Tibial nerve (tissue), 4 donors: ENCODE measurements at regions not wholly inside any gene's neighbourhood (a gene's known extent, or its start where the extent isn't known, plus 50 kb on each side); places are given as distances from the start of the nearest gene placed in this dataset.

Source experiments
- DNase-seq, 2 donors: peaks; one replicate each; pipeline ENCODE4 v3.0.0-alpha.2; 2019; ENCODE audit warnings: low spot score in 2 of 2
- H3K27ac ChIP-seq, 4 donors: fragments of 200-600 bp; sonication (generic) in 3 of 4; one replicate each; pipeline ENCODE4 v1.5.1; 2017 to 2019; ENCODE audit warnings: mild to moderate bottlenecking in 1 of 4
- H3K27me3 ChIP-seq, 2 donors: fragments of 200-600 bp; sonication (generic) in 1 of 2; one replicate each; pipeline versions ENCODE4 v1.5.1 to v1.6.0; 2017 to 2019
- H3K36me3 ChIP-seq, 3 donors: fragments of 200-600 bp; sonication (generic); one replicate each; pipeline ENCODE4 v1.5.1; 2018 to 2019
- H3K4me1 ChIP-seq, 4 donors: fragments of 200-600 bp; sonication (generic) in 3 of 4; one replicate each; pipeline ENCODE4 v1.5.1; 2017 to 2019
- H3K4me3 ChIP-seq, 4 donors: fragments of 200-600 bp; sonication (generic) in 3 of 4; one replicate each; pipeline ENCODE4 v1.5.1; 2017 to 2019; ENCODE audit warnings: mild to moderate bottlenecking in 1 of 4, moderate library complexity in 1 of 4
- H3K9me3 ChIP-seq, 4 donors: fragments of 200-600 bp; sonication (generic) in 3 of 4; one replicate each; pipeline ENCODE4 v1.5.1; 2017 to 2019
- EP300 ChIP-seq, 2 donors: sonication (generic); formaldehyde crosslinking; IDR thresholded peaks; one replicate each; pipeline ENCODE4 v1.6.1; 2017; ENCODE audit warnings: antibody characterized with exemption in 2 of 2, mild to moderate bottlenecking in 1 of 2
- POLR2A ChIP-seq, 2 donors: fragments of 450-650 bp; IDR thresholded peaks; one replicate each; pipeline ENCODE4 v1.6.1; 2017; ENCODE audit warnings: antibody characterized with exemption in 2 of 2, mild to moderate bottlenecking in 2 of 2, moderate library complexity in 2 of 2
- WGBS, 2 donors: methylation state at CpG; one replicate each; pipeline ENCODE4 v1.1.5; 2018; 5-methylcytosine and 5-hydroxymethylcytosine counted together
- TF ChIP-seq, protein P1 (sequence below), 5 experiments: fragments of 200-600 bp in 3 of 5; fragments of 450-650 bp in 2 of 5; sonication (generic) in 3 of 5; IDR thresholded peaks; one replicate each; pipeline ENCODE4 v1.5.1; 2016 to 2019; ENCODE audit warnings: antibody characterized with exemption in 5 of 5, mild to moderate bottlenecking in 3 of 5, moderate library complexity in 2 of 5

DNA sequence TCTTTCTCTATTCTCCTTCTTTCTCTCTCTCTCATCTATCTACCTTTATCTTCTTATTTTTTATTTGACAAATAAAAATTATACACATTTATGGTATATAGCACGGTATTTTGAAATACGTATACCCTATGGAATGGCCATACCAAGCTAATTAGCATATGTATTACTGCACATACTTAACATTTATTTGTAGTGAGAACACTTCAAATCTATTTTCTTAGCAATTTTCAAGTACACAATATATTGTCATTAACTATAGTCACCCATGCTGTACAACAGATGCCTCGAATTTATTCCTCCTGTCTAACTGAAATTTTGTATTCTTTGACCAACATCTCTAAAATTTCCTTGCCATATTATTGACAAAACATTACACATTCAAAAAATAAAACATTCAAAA is 447.1 kb downstream of the MIAT start:
- peaks cover 0 to 17% of the 10 kb centered on the region in 2 donors for H3K27me3 ChIP-seq
- 47 to 48% methylated on average over 3 of the region's 3 CpGs for WGBS, 2 donors
- TF ChIP-seq EP300 (IDR thresholded peaks at IDR 0.05) (no peak), POLR2A (IDR thresholded peaks at IDR 0.05) (no peak)
- TF ChIP-seq, protein P1, sequence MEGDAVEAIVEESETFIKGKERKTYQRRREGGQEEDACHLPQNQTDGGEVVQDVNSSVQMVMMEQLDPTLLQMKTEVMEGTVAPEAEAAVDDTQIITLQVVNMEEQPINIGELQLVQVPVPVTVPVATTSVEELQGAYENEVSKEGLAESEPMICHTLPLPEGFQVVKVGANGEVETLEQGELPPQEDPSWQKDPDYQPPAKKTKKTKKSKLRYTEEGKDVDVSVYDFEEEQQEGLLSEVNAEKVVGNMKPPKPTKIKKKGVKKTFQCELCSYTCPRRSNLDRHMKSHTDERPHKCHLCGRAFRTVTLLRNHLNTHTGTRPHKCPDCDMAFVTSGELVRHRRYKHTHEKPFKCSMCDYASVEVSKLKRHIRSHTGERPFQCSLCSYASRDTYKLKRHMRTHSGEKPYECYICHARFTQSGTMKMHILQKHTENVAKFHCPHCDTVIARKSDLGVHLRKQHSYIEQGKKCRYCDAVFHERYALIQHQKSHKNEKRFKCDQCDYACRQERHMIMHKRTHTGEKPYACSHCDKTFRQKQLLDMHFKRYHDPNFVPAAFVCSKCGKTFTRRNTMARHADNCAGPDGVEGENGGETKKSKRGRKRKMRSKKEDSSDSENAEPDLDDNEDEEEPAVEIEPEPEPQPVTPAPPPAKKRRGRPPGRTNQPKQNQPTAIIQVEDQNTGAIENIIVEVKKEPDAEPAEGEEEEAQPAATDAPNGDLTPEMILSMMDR (IDR thresholded peaks at IDR 0.05): no peak
- no peak for DNase-seq
- H3K36me3 ChIP-seq: no peaks in the 10 kb centered on the region
- H3K27ac ChIP-seq: no peak overlapping the region
- H3K4me3 ChIP-seq: no peak overlapping the region
- H3K4me1 ChIP-seq: peaks cover 0 to 35% (median 12%) of the 10 kb centered on the region in 4 donors
- no peaks in the 10 kb centered on the region for H3K9me3 ChIP-seq

DNA sequence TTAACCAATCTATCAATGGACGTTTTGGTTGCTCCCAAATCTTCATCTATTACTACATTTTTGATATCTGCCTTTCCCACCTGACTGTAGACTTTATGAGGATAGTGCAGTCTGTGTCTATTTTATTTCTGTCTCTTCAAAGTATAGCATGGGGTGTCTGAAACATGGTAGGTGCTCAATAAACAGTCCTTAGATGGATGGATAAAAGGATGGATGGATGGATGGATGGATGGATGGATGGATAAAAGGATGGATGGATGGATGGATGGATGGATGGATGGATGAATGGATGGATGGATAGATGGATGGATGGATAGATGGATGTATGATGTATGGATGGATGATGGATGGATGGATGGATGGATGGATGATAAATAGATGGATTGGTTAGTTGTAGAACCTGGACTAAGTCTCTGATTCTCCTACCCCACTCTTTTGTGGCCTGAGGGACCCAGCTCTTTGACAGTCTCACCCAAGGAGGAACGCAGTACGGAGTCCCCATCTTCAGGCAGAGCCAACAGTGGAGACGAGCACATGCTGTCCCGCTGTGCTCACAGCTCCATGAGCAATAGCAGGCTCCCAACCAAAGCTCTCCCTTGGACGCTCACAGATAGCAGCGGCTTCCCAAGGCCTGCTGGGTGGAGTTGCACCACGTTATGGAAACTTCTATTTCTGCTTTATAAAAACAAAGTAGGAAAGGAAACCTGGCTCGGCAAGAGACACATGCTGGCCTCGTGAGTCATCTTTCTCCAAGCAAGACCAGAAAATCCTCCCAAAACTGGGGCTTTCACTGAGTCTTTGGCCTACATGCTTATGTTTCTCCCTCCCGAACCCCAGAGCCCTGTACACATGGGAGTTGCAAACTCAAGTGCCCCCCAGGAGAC is 448.0 kb downstream of the MIAT start:
- 61 to 68% methylated on average over 11 of the region's 11 CpGs for WGBS, 2 donors
- Histone ChIP-seq H3K27me3 (peaks cover 0 to 9% of the 10 kb centered on the region in 2 donors), H3K4me1 (peaks cover 0 to 35% (median 12%) of the 10 kb centered on the region in 4 donors), H3K27ac (peak overlapping the region in 3 of 4 donors; percentile 36 to 79 (median 71)), H3K4me3 (no peak overlapping the region), H3K36me3 (no peaks in the 10 kb centered on the region), H3K9me3 (no peaks in the 10 kb centered on the region)
- peak; percentile 44 to 67 for DNase-seq
- TF ChIP-seq, protein P1 (IDR thresholded peaks at IDR 0.05): no peak
- TF ChIP-seq EP300 (IDR thresholded peaks at IDR 0.05) (peak; percentile 73 to 90), POLR2A (IDR thresholded peaks at IDR 0.05) (no peak)

DNA sequence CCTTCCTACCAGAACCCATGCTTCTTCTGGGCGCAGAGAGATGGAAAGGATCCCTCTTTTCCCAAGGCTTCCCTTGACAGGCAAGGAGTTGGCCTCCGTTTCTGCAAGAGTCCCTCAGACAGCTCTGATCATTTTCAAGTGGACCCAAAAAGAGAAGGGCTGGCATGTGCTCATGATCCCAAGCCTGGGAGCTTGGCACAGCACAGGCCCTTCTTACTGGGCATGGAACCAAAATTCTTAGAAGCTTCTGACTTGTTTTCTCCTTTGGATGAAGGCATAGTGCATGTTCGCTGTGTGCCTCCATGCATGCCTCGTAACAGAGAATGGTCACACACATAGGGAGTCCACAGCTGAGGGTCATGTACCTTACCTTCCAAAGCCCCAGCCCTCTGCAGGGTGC is 449.6 kb downstream of the MIAT start:
- Histone ChIP-seq H3K36me3 (no peaks in the 10 kb centered on the region), H3K27ac (peak overlapping the region in 2 of 4 donors; percentile 71 to 79), H3K27me3 (no peaks in the 10 kb centered on the region), H3K9me3 (no peaks in the 10 kb centered on the region), H3K4me1 (peaks cover 0 to 44% (median 17%) of the 10 kb centered on the region in 4 donors), H3K4me3 (no peak overlapping the region)
- no peak for DNase-seq
- WGBS, 2 donors: 74 to 85% methylated on average over 4 of the region's 4 CpGs
- TF ChIP-seq, protein P1 (IDR thresholded peaks at IDR 0.05): no peak
- TF ChIP-seq POLR2A (IDR thresholded peaks at IDR 0.05): no peak
- TF ChIP-seq EP300 (IDR thresholded peaks at IDR 0.05): no peak

DNA sequence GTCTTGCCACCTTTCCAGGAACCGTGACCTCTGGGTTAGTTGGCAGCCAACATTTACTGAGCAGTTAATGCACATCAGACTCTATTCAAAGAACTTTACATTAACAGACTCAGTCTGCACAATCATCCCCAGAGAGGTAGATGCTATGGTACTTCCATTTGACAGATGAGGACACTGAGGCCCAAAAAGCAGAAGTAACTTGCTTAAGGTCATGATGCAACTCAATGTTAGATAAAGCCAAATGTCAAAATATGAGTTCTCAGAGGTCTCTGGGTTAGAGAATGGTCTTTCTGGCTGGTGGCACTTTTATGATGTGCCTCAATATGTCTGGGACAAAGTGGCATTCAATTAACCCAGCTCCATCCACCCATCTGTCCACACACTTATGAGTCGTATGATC is 450.0 kb downstream of the MIAT start:
- Histone ChIP-seq H3K27me3 (no peaks in the 10 kb centered on the region), H3K27ac (peak overlapping the region in 2 of 4 donors; percentile 71 to 79), H3K9me3 (no peaks in the 10 kb centered on the region), H3K4me3 (no peak overlapping the region), H3K36me3 (no peaks in the 10 kb centered on the region), H3K4me1 (peaks cover 0 to 45% (median 17%) of the 10 kb centered on the region in 4 donors)
- TF ChIP-seq POLR2A (IDR thresholded peaks at IDR 0.05): no peak
- no peak for TF ChIP-seq EP300 (IDR thresholded peaks at IDR 0.05)
- TF ChIP-seq, protein P1 (IDR thresholded peaks at IDR 0.05): no peak
- no peak for DNase-seq
- 48 to 54% methylated on average over 2 of the region's 2 CpGs for WGBS, 2 donors

DNA sequence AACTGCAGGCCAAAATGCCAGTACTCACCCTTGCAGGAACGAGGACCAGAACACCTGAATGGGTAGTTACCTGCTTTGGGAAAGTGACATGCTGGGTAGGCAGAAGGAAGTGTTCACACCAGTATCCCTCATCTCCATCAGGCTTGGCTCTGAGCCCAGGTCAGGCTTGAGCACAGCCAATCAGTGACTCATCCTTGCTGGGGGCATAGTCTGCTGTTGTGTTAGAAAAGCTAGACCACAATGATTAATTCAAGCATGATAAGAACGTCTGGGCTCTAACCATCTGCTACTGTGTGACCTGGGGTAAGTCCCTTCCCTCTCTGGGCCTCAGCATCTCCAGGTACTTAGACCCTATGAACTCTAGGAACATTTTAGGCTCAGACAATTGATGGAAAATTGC is 450.4 kb downstream of the MIAT start:
- H3K4me3 ChIP-seq: no peak overlapping the region
- peaks cover 0 to 49% (median 20%) of the 10 kb centered on the region in 4 donors for H3K4me1 ChIP-seq
- H3K9me3 ChIP-seq: no peaks in the 10 kb centered on the region
- H3K27me3 ChIP-seq: no peaks in the 10 kb centered on the region
- no peaks in the 10 kb centered on the region for H3K36me3 ChIP-seq
- TF ChIP-seq, protein P1 (IDR thresholded peaks at IDR 0.05): no peak
- peak in 1 of 2 donors; percentile 51 for TF ChIP-seq EP300 (IDR thresholded peaks at IDR 0.05)
- TF ChIP-seq POLR2A (IDR thresholded peaks at IDR 0.05): no peak
- peak overlapping the region in 2 of 4 donors; percentile 71 to 79 for H3K27ac ChIP-seq
- DNase-seq: peak; percentile 50 to 76
- WGBS, 2 donors: 44 to 49% methylated on average over 2 of the region's 2 CpGs
